ENCODE measurements at regions not wholly inside any gene's neighbourhood (a gene's known extent, or its start where the extent isn't known, plus 50 kb on each side); places are given as distances from the start of the nearest gene placed in this dataset.

DNA sequence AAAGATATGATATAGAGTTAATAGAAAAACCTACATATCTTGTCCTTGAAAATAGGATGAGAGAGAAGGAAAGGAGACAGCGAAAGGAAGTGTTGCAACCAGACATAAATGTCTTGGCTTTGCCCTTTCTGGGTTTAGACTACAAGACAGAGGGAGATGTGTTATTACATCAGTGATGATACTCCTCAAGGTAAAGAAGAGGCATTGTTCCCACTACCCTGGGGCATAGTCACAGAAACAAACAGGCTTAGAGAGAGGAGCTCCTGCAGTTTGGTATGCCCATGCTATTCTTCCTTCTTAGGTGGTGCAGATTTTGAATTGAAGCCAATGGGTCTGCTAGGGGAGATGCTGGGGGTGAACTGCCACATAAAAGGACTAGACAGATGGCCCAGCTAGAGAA lies 166.8 kb upstream of the RFX3 start:
- no peak overlapping the region for H3K4me3 ChIP-seq (ENCODE audit: low read length, poor library complexity, severe bottlenecking)
- no peak for TF ChIP-seq EZH2phosphoT487 (IDR thresholded peaks at IDR 0.05; ENCODE audit: borderline replicate concordance)
- TF ChIP-seq, protein P1, sequence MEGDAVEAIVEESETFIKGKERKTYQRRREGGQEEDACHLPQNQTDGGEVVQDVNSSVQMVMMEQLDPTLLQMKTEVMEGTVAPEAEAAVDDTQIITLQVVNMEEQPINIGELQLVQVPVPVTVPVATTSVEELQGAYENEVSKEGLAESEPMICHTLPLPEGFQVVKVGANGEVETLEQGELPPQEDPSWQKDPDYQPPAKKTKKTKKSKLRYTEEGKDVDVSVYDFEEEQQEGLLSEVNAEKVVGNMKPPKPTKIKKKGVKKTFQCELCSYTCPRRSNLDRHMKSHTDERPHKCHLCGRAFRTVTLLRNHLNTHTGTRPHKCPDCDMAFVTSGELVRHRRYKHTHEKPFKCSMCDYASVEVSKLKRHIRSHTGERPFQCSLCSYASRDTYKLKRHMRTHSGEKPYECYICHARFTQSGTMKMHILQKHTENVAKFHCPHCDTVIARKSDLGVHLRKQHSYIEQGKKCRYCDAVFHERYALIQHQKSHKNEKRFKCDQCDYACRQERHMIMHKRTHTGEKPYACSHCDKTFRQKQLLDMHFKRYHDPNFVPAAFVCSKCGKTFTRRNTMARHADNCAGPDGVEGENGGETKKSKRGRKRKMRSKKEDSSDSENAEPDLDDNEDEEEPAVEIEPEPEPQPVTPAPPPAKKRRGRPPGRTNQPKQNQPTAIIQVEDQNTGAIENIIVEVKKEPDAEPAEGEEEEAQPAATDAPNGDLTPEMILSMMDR (conservative IDR thresholded peaks at IDR 0.05; ENCODE audit: low read length), result no peak
- no peaks in the 10 kb centered on the region for H3K79me2 ChIP-seq (ENCODE audit: insufficient read depth, low read length)
- H3K27me3 ChIP-seq (ENCODE audit: insufficient read depth, low read length, poor library complexity, severe bottlenecking), result no peaks in the 10 kb centered on the region
- H4K20me1 ChIP-seq (ENCODE audit: insufficient read depth, low read length, poor library complexity, severe bottlenecking), result no peaks in the 10 kb centered on the region
- H3K9ac ChIP-seq (ENCODE audit: low read depth, low read length, poor library complexity, severe bottlenecking), result no peak overlapping the region
- H3K9me2 ChIP-seq (replicated peaks; ENCODE audit: low read depth, low read length), result no peaks in the 10 kb centered on the region
- H2AFZ ChIP-seq (ENCODE audit: low read length), result no peak overlapping the region
- H3F3A ChIP-seq (ENCODE audit: low read depth), result no peaks in the 10 kb centered on the region
- no peak overlapping the region for H3K4me2 ChIP-seq (ENCODE audit: low read depth, low read length, poor library complexity, severe bottlenecking)
- H3K9me3 ChIP-seq (ENCODE audit: insufficient read depth, low read depth, low read length), result no peaks in the 10 kb centered on the region
- no peaks in the 10 kb centered on the region for H3K36me3 ChIP-seq (ENCODE audit: insufficient read depth, low read length)
- H3K4me1 ChIP-seq (ENCODE audit: insufficient read depth, low read length, poor library complexity, severe bottlenecking), result no peaks in the 10 kb centered on the region

DNA sequence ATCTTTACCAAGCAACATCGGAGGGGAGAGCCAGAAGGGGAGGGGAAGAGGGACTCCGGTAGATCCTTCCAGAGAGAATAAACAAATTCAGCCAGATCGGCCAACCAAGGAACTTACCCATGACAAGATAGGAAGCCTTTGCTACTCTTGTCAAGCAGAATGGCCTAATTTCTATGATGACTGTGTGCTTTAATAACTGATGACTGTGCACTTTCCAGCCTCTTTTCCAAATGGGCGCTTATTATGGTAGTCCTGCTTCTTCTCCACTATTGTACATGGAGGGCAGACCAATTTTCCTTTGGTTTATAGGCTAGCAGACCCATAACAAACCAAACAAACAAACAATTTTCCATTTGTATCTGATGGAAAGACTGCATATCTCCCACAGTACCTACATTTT lies 163.8 kb upstream of the RFX3 start:
- H3K9me2 ChIP-seq (replicated peaks; ENCODE audit: low read depth, low read length), result no peaks in the 10 kb centered on the region
- no peak for TF ChIP-seq EZH2phosphoT487 (IDR thresholded peaks at IDR 0.05; ENCODE audit: borderline replicate concordance)
- TF ChIP-seq, protein P1 (conservative IDR thresholded peaks at IDR 0.05; ENCODE audit: low read length), result no peak
- H3K4me2 ChIP-seq (ENCODE audit: low read depth, low read length, poor library complexity, severe bottlenecking), result no peak overlapping the region
- no peaks in the 10 kb centered on the region for H3K27me3 ChIP-seq (ENCODE audit: insufficient read depth, low read length, poor library complexity, severe bottlenecking)
- H3K4me1 ChIP-seq (ENCODE audit: insufficient read depth, low read length, poor library complexity, severe bottlenecking), result no peaks in the 10 kb centered on the region
- H3K9ac ChIP-seq (ENCODE audit: low read depth, low read length, poor library complexity, severe bottlenecking), result no peak overlapping the region
- no peaks in the 10 kb centered on the region for H3F3A ChIP-seq (ENCODE audit: low read depth)
- no peaks in the 10 kb centered on the region for H4K20me1 ChIP-seq (ENCODE audit: insufficient read depth, low read length, poor library complexity, severe bottlenecking)
- no peaks in the 10 kb centered on the region for H3K9me3 ChIP-seq (ENCODE audit: insufficient read depth, low read depth, low read length)
- H3K79me2 ChIP-seq (ENCODE audit: insufficient read depth, low read length), result no peaks in the 10 kb centered on the region
- H2AFZ ChIP-seq (ENCODE audit: low read length), result no peak overlapping the region
- H3K36me3 ChIP-seq (ENCODE audit: insufficient read depth, low read length), result no peaks in the 10 kb centered on the region
- H3K4me3 ChIP-seq (ENCODE audit: low read length, poor library complexity, severe bottlenecking), result no peak overlapping the region

DNA sequence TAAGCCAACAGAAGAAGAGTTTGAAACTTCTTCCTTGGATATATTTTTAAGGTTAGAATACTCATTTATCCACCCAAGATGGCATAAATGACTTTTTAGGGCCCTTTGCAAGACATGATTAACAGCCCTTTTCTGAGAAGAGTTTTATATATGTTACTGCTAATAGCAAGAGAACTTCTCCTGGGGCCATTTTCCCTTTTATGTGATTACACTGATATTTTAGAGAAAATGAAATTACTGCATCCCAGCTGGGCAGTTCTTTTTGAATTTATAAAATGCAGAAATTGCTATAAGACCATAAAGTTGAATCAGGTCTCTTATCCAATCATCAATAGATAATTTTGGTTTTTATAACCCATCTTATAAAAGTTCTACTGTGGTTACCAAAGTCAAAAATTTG lies 161.3 kb upstream of the RFX3 start:
- no peaks in the 10 kb centered on the region for H3K4me1 ChIP-seq (ENCODE audit: insufficient read depth, low read length, poor library complexity, severe bottlenecking)
- no peaks in the 10 kb centered on the region for H3K9me2 ChIP-seq (replicated peaks; ENCODE audit: low read depth, low read length)
- no peaks in the 10 kb centered on the region for H4K20me1 ChIP-seq (ENCODE audit: insufficient read depth, low read length, poor library complexity, severe bottlenecking)
- H3K9ac ChIP-seq (ENCODE audit: low read depth, low read length, poor library complexity, severe bottlenecking), result no peak overlapping the region
- no peaks in the 10 kb centered on the region for H3K27me3 ChIP-seq (ENCODE audit: insufficient read depth, low read length, poor library complexity, severe bottlenecking)
- no peak overlapping the region for H3K4me2 ChIP-seq (ENCODE audit: low read depth, low read length, poor library complexity, severe bottlenecking)
- no peaks in the 10 kb centered on the region for H3K79me2 ChIP-seq (ENCODE audit: insufficient read depth, low read length)
- no peaks in the 10 kb centered on the region for H3F3A ChIP-seq (ENCODE audit: low read depth)
- H2AFZ ChIP-seq (ENCODE audit: low read length), result no peak overlapping the region
- H3K9me3 ChIP-seq (ENCODE audit: insufficient read depth, low read depth, low read length), result no peaks in the 10 kb centered on the region
- no peak overlapping the region for H3K4me3 ChIP-seq (ENCODE audit: low read length, poor library complexity, severe bottlenecking)
- H3K36me3 ChIP-seq (ENCODE audit: insufficient read depth, low read length), result no peaks in the 10 kb centered on the region
- TF ChIP-seq, protein P1 (conservative IDR thresholded peaks at IDR 0.05; ENCODE audit: low read length), result no peak
- no peak for TF ChIP-seq EZH2phosphoT487 (IDR thresholded peaks at IDR 0.05; ENCODE audit: borderline replicate concordance)

Data from Loucy (cell line).